Pancreas (tissue), 10 donors: ENCODE measurements at regions not wholly inside any gene's neighbourhood (a gene's known extent, or its start where the extent isn't known, plus 50 kb on each side); places are given as distances from the start of the nearest gene placed in this dataset.
"Not testable (repeated sequence)": the region's sequence is repeated elsewhere in the genome, so short reads cannot be mapped to it uniquely, and the experiment has no call there.

Source experiments
- ATAC-seq, 4 donors: fragments of 200-7000 bp; cut with Tn5 transposase; one replicate each; pipeline versions ENCODE4 v1.8.0 to v1.9.1; 2020; ENCODE audit warnings: mild to moderate bottlenecking in 4 of 4, moderate library complexity in 4 of 4
- DNase-seq, 6 donors: peaks; one replicate each; pipeline ENCODE4 v3.0.0-alpha.2; 2020
- FAIRE-seq: peaks from 2 replicates; lab custom pipeline; 2012; peaks lifted over from hg19 to GRCh38; lab: Jason Lieb, UNC
- H3K27ac ChIP-seq, 4 donors: fragments of 200-600 bp; sonication (generic); 1 replicate in 3 of 4; 2 replicates in 1 of 4; pipeline versions ENCODE4 v1.5.0 to v1.8.0; 2020
- H3K27me3 ChIP-seq, 4 donors: fragments of 200-600 bp; one replicate each; pipeline ENCODE4 v1.8.0; 2021
- H3K36me3 ChIP-seq, 3 donors: fragments of 200-600 bp; sonication (generic) in 1 of 3; one replicate each; pipeline versions ENCODE4 v1.5.0 to v1.8.0; 2020 to 2021
- H3K4me1 ChIP-seq, 3 donors: fragments of 200-600 bp; one replicate each; pipeline ENCODE4 v1.8.0; 2021
- H3K4me3 ChIP-seq, 4 donors: fragments of 200-600 bp; sonication (generic) in 2 of 4; one replicate each; pipeline versions ENCODE4 v1.5.0 to v1.8.0; 2020 to 2021
- H3K9me3 ChIP-seq, 4 donors: fragments of 200-600 bp; one replicate each; pipeline ENCODE4 v1.8.0; 2021
- WGBS, 2 donors: extraction: QIAGEN DNeasy Blood & Tissue Kit; methylation state at CpG; one replicate each; pipeline ENCODE4 v1.1.7; 2013; 5-methylcytosine and 5-hydroxymethylcytosine counted together
- intact Hi-C, 3 donors: fragments of 100-400 bp; cut with DNase I; formaldehyde crosslinking; loops; one replicate each; pipeline versions ENCODE4 v1.11.1 to v1.14.2; 2022
- TF ChIP-seq, protein P1 (sequence below), 4 donors: fragments of 200-600 bp; sonication (generic) in 3 of 4; IDR thresholded peaks; one replicate each; pipeline versions ENCODE4 v1.5.0 to v1.8.0; 2021; ENCODE audit warnings: antibody characterized with exemption in 4 of 4
- donor health status: healthy with polysubstance abuse.
- donor health status: DM: no; HTN: no; CAD: no; lungs with moderate emphysema.
- donor health status: DM: no; HTN: no; CAD: no.
- donor health status: control.
- donor health status: control.
- donor health status: Bipolar disorder and iron deficiency.
- donor health status: DM: yes; HTN: yes; CAD: no.
- donor health status: DM: no; HTN: no; CAD: no.
- donor health status: DM: no; HTN: no; CAD: no.
- donor health status: DM: yes; HTN: yes; CAD: no.

DNA sequence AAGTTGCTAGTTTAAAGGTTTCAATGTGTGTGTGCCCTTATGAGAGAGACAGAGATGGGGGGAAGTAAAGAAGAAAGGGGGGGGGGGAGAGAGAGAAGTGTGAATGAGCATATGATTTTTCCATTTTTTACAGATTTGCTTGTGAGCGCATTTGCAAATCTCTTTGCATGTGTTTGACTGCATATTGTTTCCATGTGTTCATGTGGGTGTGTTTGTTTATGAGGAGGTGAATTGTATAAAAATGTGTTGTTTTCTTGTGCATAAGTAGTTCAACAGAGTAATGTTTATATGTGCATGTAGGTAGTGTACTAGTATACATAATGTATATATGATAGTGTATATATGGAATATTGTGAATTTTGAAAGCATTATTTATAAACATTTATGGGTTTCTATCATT is 205.9 kb upstream of the SPAG17 start:
- FAIRE-seq = no peak

DNA sequence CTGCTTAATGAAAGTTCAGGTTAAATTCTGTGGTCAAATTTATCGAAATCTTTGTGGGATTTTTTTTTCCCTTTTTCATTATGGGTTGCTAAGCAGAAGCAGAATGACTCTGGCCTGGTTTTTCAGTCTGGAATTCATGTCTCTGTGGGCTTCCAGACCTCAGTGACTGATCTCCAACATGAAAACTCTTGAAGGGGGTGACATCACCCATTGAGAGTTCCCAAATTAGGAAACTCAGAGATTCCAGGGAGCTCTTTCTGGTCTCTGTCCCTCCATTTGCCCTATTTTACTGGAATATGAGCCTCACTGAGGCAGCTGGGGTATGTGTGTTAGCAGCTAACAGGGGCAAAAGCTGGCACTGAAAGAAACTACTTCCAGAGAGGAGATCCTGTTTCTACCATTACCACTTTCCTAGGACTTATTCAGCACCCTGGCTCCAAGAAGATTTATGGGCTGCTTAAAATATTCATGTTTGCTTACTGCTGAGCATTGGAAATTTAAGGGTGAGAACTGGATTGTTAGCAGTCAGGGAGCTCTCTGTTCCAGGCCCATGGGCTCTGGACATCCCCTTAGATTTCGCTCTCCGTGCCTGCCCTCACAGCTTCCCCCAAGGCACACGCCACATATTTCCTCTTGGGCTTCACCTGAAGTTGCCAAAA is 203.4 kb upstream of the SPAG17 start:
- Histone ChIP-seq H3K4me3 (no peak overlapping the region), H3K27ac (no peak overlapping the region), H3K36me3 (no peaks in the 10 kb centered on the region), H3K27me3 (no peaks in the 10 kb centered on the region), H3K9me3 (no peaks in the 10 kb centered on the region), H3K4me1 (no peaks in the 10 kb centered on the region)
- 92 to 93% methylated on average over 4 of the region's 4 CpGs for WGBS, 2 donors
- intact Hi-C loops = no loop called here
- TF ChIP-seq, protein P1, sequence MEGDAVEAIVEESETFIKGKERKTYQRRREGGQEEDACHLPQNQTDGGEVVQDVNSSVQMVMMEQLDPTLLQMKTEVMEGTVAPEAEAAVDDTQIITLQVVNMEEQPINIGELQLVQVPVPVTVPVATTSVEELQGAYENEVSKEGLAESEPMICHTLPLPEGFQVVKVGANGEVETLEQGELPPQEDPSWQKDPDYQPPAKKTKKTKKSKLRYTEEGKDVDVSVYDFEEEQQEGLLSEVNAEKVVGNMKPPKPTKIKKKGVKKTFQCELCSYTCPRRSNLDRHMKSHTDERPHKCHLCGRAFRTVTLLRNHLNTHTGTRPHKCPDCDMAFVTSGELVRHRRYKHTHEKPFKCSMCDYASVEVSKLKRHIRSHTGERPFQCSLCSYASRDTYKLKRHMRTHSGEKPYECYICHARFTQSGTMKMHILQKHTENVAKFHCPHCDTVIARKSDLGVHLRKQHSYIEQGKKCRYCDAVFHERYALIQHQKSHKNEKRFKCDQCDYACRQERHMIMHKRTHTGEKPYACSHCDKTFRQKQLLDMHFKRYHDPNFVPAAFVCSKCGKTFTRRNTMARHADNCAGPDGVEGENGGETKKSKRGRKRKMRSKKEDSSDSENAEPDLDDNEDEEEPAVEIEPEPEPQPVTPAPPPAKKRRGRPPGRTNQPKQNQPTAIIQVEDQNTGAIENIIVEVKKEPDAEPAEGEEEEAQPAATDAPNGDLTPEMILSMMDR (IDR thresholded peaks at IDR 0.05) = no peak
- DNase-seq (no peak), ATAC-seq (no peak), FAIRE-seq (no peak)

More for the DNA sequence above, 205.9 kb upstream of the SPAG17 start:
- Histone ChIP-seq H3K27ac (no peak overlapping the region), H3K36me3 (no peaks in the 10 kb centered on the region), H3K4me3 (no peak overlapping the region), H3K4me1 (no peaks in the 10 kb centered on the region), H3K27me3 (no peaks in the 10 kb centered on the region), H3K9me3 (no peaks in the 10 kb centered on the region)
- DNase-seq (no peak), ATAC-seq (no peak)
- 92 to 93% methylated on average over 1 of the region's 1 CpG for WGBS, 2 donors
- intact Hi-C loops = no loop called here
- TF ChIP-seq, protein P1 (IDR thresholded peaks at IDR 0.05) = no peak

DNA sequence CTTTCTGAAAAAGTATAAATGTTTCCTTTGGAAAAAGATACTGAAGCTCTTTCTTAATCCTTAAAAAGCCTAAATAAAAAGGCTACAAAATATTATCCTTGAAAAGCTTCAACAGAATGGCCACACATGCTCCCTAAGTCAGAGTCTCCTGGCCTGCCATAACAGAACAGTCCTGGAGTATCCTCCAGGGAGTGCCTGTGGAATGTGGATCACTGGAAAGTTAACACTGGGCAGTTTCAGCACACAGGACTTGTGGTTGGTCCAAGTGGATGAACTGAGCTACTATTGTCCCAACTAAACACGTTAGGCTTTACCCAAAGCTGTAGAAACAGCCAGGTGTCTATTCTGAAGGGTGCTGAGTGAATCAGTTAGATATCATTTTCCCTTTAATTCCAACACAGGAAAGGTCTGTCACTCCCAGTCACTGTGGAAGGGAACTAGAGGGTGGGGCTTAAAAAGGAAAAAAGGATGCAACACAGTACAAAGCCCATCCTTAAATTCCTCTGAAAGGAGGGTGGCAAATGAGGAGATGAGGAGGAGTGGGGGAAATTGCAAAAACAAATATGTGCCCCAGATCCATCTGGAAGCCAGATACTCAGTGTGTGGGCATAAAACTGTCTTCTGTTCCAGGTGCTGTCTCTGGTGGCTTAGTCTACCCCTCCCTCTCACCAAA is 196.3 kb upstream of the SPAG17 start:
- TF ChIP-seq, protein P1 (IDR thresholded peaks at IDR 0.05) = no peak
- H3K36me3 ChIP-seq = no peaks in the 10 kb centered on the region
- FAIRE-seq (no peak), DNase-seq (no peak), ATAC-seq (no peak)
- no peaks in the 10 kb centered on the region for H3K9me3 ChIP-seq
- no peak overlapping the region for H3K4me3 ChIP-seq
- intact Hi-C loops = no loop called here
- no peaks in the 10 kb centered on the region for H3K27me3 ChIP-seq
- 48 to 54% methylated on average over 1 of the region's 1 CpG for WGBS, 2 donors
- H3K27ac ChIP-seq = no peak overlapping the region
- H3K4me1 ChIP-seq = no peaks in the 10 kb centered on the region

DNA sequence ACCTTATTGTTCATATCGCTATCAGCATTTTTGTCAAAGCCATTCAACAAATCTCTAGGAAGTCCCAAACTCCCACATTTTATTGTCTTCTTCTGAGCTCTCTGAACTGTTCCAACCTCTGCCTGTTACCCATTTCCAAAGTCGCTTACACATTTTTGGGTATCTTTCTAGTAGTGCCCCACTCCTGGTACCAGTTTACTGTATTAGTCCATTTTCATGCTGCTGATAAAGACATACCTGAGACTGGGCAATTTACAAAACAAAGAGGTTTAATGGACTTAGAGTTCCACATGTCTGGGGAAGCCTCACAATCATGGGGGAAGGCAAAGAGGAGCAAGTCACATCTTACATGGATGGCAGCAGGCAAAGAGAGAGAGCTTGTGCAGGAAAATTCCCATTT is 192.2 kb upstream of the SPAG17 start:
- intact Hi-C loops, H3K4me1 ChIP-seq, FAIRE-seq, H3K27ac ChIP-seq, DNase-seq, H3K27me3 ChIP-seq, H3K36me3 ChIP-seq, H3K4me3 ChIP-seq, ATAC-seq, H3K9me3 ChIP-seq: not testable (repeated sequence)
- 92% methylated on average over 2 of the region's 2 CpGs for WGBS, 2 donors

DNA sequence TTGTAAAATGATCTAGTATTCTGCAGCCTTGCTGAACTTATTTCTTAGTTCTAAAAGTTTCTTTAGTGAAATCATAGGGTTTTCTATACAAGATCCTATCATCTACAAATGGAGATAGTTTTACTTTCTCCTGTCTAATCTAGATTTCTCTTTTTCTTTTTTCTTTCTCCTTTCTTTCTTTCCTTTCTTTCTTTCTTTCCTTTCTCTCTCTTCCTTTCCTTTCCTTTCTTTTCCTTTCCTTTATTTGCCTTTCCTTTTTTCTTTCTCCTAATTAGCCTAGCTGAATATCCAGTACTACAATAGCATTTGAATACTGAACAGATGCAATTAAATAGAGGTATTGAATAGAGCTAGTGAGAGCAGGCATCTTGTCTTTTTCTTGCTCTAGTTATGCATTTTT is 186.6 kb upstream of the SPAG17 start:
- Histone ChIP-seq H3K4me3 (no peak overlapping the region), H3K9me3 (no peaks in the 10 kb centered on the region), H3K36me3 (no peaks in the 10 kb centered on the region), H3K4me1 (no peaks in the 10 kb centered on the region), H3K27ac (no peak overlapping the region), H3K27me3 (no peaks in the 10 kb centered on the region)
- intact Hi-C loops = no loop called here
- DNase-seq = no peak
- no peak for ATAC-seq
- TF ChIP-seq, protein P1 (IDR thresholded peaks at IDR 0.05) = no peak
- no peak for FAIRE-seq
